NCI-H82 (cell line): ENCODE measurements at regions not wholly inside any gene's neighbourhood (a gene's known extent, or its start where the extent isn't known, plus 50 kb on each side); places are given as distances from the start of the nearest gene placed in this dataset.
A peak's percentile ranks its signal among the peaks of the same experiment; 100 is the strongest.
"Not testable (repeated sequence)": the region's sequence is repeated elsewhere in the genome, so short reads cannot be mapped to it uniquely, and the experiment has no call there.

Experiments
- DNase-seq: peaks from one replicate; lab custom pipeline; 2025; lab: John Stamatoyannopoulos, UW

GRCh38 chr7:55743454-55743717, 119.2 kb downstream of the SEPTIN14 start:
- not testable (repeated sequence) for DNase-seq

- DNase-seq = not testable (repeated sequence)
These were observed 119.7 kb downstream of the SEPTIN14 start for GRCh38 chr7:55742651-55743453.

DNA sequence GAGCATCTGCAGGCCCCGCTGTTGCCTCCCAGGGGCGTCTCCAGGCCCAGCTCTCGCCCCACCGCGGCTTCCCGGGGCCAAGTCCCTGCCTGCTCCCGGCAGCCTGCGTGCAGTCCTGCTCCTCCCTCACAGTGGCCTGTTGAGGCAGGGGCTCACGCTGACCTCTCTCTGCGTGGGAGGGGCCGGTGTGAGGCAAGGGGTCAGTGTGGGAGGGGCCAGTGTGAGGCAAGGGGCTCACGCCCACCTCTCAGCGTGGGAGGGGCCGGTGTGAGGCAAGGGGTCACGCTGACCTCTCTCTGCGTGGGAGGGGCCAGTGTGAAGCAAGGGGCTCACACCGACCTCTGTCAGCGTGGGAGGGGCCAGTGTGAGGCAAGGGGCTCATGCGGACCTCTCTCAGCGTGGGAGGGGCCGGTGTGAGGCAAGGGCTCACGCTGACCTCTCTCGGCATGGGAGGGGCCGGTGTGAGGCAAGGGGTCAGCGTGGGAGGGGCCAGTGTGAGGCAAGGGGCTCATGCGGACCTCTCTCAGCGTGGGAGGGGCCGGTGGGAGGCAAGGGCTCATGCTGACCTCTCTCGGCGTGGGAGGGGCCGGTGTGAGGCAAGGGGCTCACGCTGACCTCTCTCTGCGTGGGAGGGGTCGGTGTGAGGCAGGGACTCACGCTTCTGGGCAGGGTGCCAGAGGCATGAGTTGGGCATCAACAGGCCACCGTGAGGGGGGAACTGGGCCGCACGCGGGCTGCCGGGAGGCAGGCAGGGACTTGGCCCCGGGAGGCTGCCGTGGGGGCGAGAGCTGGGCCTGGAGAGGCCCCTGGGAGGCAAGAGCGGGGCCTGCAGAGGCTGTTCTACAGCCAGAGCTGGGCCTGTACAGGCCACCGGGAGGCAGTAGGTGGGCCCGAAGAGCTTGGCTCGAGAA, 120.6 kb downstream of the SEPTIN14 start:
- not testable (repeated sequence) for DNase-seq

DNA sequence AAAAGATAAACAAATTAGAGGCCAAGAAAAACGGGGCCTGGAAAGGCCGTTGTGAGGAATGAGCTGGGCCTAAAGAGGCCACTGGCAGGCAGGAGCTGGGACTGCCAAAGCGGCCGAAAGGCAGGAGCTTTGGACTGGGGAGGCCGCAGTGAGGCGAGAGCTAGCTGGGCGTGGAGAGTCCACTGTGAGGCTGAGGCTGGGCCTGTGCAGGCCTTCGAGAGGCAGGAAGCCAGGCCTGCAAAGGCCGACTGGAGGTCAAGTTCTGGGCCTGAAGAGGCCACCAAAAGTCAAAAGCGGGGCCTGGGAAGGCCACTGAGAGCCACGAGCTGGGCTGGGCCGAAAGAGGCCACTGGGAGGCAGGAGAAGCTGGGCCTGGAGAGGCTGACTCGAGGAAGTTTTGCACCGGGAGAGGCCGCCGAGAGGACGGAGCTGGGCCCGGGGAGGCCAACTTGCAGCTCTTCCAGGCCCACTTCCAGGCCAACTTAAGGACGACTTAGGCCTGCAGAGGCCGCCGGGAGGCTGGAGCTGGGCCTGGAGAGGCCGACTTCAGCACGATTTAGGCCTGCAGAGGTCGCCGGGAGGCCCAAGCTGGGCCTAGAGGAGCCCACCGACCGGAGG, 121.8 kb downstream of the SEPTIN14 start:
- DNase-seq = not testable (repeated sequence)

DNA sequence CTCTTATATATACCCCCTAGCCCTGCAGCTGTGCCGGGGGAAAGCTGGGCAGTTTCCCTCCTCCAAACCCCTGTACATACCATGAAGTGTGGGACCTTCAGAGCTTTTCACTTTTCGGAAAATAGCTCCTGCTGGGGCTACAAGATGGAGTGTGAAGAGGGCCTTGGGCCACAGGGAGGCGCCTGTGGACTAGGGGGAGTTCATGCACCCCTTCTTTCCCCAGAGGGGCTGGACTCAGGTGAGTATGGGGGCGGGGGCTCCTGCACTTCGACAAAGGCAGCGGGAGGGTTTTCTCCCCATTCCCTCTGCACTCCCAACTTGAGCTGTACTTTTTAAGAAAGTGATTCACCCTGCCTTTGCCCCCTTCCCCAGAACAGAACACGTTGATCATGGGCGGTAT, 122.5 kb downstream of the SEPTIN14 start:
- not testable (repeated sequence) for DNase-seq

GRCh38 chr7:55736641-55737221, 125.8 kb downstream of the SEPTIN14 start:
- not testable (repeated sequence) for DNase-seq

GRCh38 chr7:55733241-55734140, 129.1 kb downstream of the SEPTIN14 start:
- no peak for DNase-seq

DNA sequence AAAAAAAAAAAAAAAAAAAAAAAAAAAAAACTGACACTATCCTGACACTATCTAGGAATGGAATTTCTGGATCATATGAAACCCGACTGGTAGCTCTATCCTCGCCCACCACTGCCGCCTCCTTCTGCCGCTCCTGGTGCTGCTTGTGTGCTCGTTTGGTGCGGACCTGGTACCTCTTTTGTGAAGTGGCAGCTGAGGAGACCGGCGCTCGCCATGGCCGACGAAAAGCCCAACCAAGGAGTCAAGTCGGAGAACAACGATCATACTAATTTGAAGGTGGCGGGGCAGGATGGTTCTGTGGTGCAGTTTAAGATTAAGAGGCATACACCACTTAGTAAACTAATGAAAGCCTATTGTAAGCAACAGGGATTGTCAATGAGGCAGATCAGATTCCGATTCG, 130.6 kb downstream of the SEPTIN14 start:
- no peak for DNase-seq

- no peak for DNase-seq
These were observed 132.4 kb downstream of the SEPTIN14 start for GRCh38 chr7:55730197-55730596.

DNA sequence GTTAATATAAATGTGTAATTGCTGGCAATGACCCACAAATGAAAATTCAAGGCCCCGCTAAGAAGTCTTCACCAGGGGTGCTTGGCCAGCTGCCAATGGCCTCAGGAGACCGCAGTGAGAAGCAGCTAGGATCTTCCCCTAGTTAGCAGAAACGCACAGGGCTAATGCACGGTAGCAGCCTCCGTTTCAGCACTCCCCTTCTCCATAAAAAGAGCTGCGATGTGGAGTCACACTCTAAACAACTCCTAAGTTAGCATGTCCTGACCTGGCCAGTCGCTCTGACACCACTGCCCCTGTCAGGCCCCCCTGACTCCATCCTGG, 139.0 kb downstream of the SEPTIN14 start:
- peak; percentile 15 for DNase-seq

DNA sequence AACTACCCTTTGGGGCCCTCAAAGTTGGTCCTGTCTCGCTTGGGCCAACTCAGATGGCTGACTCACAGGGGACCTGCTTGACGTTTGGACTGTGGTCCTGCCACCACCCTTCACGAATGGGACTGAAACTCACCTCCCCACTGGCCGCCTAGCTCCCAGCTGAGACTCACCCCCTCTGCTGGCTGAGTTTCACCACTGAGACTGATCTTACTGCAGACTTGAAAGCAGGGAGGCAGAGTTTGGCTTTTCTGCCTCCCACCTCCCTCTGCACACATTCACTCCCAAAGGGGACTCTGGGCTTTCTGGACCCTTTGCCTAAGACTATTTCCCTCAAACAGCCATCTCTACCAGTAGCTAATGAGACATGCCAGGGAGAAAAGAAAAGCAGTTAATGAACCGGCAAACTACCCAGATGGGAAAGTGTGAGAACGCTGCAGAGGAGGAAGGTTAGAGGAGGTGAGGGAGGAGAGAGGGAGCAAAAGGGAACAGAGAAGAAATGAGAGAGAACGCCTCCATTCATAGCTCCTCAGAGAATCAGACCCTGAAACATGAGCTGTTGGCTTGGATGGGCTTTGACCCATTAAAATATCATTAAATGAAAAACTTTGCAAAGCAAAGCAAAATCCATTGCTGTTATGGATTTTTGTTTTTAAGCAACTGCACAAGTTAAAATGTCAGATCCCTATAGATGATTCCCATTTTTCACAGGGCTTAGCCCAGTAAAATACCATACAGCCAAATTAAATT, 139.5 kb downstream of the SEPTIN14 start:
- not testable (repeated sequence) for DNase-seq

DNA sequence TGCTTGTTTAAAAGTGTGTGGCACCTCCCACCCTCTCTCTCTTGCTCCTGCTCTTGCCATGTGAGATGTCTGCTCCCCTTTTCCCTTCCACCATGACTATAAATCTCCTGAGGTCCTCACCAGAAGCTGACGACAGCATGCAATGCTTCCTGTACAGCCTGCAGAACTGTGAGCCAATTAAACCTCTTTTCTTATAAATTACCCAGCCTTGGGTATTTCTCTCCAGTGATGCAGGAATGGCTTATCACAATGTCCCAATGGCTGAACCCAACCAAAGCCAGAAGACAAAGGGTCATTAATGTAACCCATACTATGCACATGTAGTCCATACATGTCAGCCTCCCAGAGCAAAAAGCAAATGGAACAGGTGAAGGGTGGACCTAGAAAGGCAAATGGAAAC, 141.5 kb downstream of the SEPTIN14 start:
- DNase-seq = not testable (repeated sequence)

DNA sequence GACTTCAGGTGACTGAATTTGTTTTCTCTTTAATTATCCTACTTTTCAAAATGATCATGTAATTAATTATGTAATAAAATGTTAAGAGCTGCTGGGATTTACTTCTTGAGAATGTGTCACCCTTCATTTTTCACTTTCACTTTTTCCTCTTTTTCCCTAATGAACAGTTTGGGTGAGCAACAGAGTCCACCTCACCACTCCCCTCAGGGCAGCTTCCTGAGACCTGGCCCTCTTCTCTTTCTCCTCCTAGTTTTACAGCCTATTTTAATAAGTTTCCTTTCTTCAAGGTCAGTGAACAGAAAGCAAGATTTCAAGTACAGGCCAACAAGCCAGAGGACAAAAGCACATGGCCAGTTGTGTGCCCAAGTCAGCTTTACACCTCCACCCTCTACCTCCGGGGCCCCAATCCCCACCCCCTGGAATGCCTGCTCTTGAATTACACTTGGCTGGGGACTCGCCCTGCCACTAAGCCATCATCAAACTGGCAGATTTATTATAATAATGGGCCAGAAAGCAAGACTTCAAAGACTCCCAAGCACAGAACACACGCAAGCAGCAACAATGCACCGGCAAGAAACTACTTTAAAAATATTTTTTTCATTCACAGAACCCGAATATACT, 143.1 kb upstream of the VOPP1 start:
- DNase-seq = not testable (repeated sequence)

DNA sequence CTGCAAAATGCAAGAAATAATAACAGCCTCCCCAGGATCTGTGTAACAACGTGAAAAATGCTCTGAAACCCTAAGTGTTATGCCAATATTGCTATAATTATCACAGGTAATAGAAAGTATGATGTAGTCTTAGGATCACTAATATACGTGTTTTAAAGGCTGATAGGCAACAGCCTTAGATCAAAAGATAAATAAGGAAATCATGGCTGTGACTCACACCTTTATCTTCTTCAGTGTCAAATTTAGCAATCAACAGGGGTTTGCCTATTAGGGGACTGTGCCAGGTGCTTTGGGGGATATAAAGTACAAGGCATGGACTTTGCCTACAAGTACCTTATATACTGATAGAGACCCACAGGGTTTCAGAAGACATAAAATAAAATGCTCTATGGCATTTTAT, 142.1 kb upstream of the VOPP1 start:
- DNase-seq = not testable (repeated sequence)

GRCh38 chr7:55710312-55710711, 138.0 kb upstream of the VOPP1 start:
- not testable (repeated sequence) for DNase-seq

GRCh38 chr7:55708028-55708427, 135.7 kb upstream of the VOPP1 start:
- not testable (repeated sequence) for DNase-seq

DNA sequence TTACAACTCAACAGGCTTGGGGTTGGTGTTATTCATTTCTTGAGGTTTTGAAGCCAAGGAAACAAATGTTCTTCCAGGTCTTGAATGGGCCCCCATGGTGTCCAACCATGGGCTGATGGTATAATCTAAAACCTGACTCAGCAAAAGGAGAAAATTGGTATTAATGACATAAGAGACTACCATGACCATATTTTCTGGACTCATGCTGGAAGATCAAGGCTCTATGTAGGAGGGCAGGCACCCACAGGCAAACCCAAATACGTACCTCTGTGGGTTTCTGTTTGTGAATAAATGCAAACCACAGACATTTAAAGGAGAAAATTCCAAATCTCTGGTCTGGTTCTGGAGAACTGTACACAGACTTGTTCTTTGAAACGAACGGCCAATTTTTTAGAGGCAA, 135.1 kb upstream of the VOPP1 start:
- DNase-seq = not testable (repeated sequence)

DNA sequence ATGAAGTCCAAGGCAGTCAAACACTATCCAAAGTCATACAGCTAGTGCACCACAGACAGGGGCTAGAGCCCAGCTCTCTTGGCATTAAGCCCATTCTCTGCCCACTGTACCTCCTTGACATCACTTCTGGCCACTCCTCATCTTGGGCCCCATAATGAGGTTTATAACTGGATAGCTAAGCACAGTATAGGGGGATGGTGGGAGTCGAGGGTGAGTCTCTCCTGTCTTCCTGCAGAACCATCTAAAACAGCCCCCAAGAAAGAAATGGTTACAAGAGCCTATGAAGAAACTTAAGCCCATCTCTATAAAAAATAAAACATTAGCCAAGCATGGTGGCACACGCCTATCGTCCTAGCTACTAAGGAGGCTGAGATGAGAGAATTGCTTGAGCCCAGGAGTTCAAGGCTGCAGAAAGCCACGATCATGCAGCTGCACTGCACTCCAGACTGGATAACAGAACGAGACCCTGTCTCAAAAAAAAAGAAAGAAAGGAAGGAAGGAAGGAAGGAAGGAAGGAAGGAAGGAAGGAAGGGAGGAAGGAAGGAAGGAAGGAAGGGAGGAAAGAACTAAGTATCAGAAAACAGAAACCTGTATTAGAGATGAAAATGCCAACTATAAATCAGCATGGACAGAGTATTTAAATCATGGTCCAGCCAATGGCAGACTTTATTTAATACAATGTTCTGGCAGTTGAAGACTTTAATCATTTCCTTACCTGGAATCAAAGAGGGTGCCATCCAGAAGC, 134.3 kb upstream of the VOPP1 start:
- DNase-seq = not testable (repeated sequence)

- DNase-seq = not testable (repeated sequence)
These were observed 133.6 kb upstream of the VOPP1 start for GRCh38 chr7:55705728-55706450.
